HG02840 (cell line): ENCODE measurements at regions not wholly inside any gene's neighbourhood (a gene's known extent, or its start where the extent isn't known, plus 50 kb on each side); places are given as distances from the start of the nearest gene placed in this dataset.

Experiments
- ATAC-seq: cut with Tn5 transposase; IDR thresholded peaks from one replicate; pipeline ENCODE4 v1.9.1; 2021; ENCODE audit warnings: mild to moderate bottlenecking, moderate library complexity, moderate number of reproducible peaks; ENCODE audit not compliant: unreplicated experiment, low FRiP score

DNA sequence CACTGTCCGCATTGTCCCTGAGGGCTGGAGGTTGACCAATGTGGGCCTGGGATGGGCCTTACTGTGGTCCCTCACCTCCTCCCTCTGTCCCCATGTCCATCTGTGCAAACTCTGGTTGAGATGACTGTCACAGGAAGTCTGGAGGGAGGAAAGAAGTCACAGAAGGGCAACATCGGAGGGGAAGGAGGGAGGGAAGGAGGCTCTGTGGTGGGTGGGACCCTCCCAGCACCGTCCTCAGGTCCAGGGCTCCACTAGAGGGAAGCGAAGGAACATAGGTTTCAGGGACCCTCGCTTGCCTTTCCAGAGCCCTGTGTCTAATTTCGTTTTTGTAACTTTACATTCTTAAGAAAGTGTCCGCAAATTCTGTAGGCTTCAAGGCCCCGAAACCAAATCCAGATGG, 111.3 kb upstream of the SLC44A3 start:
- ATAC-seq, result no peak

DNA sequence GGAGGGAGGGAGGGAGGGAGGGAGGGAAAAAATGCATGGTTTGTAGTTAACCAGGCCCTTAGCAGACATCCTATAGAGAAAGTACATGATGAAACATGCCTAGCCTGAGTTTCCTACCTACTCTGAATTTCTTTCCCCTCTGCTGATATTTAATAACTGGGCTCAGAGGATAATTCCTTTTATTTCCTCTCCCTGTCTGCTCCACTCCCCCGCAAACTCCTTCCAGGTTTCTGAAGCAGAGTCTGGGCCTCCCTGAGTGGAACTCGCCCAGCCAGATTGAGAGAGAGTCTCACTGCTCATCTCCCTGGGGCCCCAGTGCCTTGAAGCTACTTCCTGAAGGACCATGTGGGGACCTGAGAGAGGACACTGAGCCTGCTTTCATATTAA, 111.9 kb upstream of the SLC44A3 start:
- no peak for ATAC-seq

DNA sequence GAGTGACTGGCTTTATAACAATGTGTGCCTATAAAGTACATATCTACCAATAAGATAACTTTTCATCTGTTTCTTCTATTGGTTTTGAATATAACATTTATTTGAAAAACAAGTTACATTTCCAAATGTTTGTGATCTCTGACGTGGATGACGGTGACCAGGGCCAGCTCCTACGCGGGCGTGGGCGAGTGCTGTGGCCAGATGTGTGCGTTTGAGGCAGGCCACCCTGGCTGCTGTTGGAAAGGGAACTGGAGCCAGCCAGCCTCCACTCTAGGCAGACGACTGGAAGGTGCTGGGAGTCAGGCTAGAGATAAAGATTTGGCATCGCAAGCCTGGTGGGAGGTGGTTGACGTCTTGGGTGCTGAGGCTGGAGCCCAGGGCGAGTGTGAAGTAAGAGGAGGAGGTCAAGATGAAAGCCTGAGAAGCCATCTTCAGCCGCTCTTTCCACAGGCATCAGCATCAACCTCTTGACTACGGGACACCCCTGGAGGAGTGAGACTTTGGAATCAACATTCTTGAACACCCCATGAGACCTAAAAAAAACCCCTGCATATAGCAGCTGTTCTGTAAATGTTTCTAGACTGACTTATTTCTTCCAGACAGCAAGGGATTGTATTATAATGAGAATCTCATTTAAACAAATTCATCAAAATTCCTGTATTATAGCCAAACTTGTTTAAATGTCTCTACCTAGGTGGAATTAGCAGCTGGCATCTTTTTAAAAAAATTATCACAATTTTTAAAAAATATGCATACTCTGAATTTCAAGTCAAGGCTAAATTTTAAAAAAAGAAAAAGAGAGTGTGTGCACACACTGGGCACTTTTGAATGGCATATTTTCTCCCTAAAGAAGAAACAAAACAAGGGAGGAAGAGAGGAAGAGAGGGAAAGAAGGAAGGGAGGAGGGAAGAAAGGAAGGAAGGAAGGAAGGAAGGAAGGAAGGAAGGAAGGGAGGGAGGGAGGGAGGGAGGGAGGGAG, 112.5 kb upstream of the SLC44A3 start:
- no peak for ATAC-seq

DNA sequence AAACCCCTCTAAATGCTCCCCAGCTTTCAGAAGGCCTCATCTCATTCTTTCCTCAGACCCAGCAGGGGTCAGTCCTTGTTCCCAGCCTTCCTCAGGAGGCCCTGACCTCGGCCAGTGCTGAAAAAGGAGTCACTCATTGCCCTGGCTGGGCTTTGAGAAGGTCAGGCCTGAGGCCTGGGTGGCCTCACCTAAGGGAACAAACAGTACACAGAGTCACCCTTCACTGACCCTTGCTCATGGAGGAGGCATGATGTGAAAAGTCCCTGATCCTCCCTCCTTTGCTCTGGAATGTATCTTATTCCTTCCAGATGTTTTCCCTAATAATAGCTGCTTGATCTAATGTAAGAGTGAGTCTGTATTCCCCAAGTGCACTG, 117.7 kb upstream of the SLC44A3 start:
- ATAC-seq, result no peak

DNA sequence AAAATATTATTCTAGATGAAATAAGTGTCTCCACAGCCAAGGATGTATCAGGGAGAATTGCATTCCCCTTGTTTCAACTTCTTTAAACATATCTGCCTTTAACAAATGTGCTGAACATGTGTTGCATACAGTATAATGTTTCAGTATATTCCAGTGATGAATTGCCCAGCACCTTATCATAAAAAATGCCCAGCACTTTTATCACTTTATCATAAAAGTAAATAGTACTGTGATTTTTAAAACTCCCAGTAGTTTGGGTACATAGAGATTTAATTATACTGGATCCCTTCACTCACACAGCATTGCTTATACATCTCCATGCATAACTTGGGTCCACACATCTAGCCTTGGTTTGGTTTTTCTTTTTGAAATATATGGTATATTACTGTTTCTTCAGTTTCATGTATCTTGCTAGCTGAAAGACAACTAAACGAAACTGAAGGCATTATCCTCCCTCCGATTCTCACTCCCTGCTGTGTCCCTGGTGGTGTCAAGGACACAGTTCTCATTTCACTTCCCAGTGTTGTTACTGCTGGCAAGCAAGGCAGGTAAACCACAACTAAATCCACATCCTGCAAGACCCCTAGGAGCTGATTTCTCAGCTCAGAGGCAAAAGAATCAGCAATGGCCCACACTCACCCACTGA, 118.2 kb upstream of the SLC44A3 start:
- no peak for ATAC-seq

DNA sequence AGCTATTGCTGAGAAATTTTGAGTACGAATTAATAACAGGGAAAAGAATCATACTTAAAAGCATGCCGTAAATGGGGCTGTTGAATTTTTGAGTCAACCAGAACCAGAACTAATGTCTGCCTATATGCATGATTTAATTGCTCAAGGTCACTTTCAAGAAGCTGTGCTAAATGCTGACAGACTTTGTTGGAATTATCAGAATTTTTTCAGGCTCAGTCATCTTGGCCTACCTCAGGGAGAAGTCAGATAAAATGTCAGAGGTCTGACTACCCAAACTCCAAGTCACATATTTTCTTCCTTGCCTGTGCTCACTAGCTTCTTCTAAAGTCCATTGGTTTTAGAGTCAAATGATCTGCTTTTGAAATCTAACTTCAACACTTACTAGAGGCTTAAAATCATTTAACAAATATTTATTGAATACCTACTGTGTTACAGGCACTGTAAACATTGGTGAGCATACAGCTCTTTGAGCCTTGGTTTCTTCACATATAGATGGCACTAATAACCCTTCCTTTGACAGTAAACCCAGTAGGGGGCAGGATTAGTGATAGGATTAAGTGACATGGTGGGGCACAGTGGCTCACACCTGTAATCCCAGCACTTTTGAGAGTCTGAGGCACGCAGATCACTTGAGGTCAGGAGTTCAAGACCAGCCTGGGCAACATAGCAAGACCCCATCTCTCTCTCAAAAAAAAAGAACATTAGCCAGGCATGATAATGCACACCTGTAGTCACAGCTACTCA, 121.2 kb upstream of the SLC44A3 start:
- ATAC-seq, result no peak

DNA sequence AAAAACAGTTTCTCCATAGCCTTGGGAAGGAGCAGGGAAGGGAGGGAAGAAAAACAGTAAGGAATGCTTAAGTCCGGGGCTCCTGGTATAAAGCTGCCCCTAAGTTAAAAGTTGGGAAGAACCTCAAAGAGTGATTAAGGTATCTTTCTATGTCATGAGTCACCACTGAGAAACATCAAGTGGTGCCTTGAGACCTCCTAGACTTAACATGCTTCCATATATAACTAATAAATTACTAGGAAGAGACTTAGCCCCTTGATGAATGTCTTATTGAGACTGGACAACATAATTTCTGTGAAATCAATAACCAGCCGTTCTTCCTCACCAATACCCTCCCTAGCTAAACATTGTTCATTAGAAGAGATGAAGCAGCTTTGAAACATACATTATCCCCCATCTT, 121.8 kb upstream of the SLC44A3 start:
- ATAC-seq, result no peak

DNA sequence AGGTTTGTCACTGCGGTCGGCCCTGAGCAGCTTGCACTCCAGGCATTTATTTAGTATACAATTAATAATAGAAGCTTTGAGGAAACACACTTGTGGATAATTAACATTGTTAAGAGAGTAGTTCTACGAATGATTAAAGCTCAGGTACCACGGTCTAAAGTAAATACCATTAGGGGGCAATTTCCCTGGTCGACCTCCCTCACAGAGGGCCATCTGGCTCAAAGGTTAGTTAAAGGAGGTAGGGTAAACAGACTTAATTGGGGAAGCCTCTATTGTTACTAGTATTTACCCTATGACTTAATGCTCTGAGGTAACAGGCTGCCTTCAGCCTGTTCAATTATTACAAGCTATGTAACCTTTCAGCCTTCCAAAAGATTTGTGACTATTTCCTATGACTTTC, 122.3 kb upstream of the SLC44A3 start:
- ATAC-seq, result no peak

DNA sequence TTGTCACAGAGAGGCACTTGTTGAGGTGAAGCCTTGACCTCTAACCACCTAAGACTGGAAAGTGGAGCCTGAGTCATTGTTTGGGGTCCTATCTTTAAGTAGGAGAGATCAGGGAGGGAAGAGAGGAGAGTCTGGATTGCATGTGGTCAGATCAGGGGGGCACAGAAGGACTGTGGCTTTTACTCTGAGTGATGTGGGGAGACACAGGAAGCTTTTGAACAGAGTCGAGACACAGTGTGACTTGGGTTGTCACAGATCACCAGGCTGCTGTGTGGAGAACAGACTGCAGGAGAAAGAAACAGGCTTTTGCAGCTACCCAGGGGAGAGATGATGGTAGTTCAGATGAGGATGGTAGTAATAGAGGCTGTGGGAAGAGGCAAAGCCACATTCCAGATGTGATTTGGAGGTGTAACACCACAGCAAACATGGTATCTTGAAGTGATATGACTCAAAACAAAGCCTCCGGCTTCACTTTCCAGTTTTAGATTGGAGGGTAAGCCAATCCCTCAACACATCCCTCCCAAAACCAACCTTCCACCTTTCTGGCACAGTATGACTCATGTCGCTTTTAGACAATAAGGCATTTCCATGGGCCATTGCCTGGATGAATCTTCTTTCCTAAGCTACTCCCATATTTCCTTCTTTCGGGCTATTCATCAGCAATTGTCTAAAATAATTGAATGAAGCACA, 125.8 kb upstream of the SLC44A3 start:
- ATAC-seq, result no peak

DNA sequence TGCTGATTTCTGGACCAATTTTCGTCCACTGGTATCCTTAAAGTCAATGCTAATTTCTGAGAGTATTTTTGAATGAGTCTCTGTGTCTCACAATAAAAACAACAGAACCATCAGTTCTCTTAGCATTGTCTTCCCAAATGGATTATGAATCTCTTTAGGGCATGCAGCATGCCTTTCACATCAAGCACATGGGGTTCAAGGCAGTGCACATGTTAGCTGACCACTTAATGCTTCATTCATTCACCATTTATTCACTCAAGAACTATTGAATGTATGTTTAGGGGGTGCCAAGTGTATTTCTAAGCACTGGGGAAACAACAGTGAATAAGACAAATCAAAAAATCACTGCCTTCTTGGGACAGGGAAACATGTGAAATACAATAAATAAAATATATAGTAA, 126.7 kb upstream of the SLC44A3 start:
- ATAC-seq, result no peak

DNA sequence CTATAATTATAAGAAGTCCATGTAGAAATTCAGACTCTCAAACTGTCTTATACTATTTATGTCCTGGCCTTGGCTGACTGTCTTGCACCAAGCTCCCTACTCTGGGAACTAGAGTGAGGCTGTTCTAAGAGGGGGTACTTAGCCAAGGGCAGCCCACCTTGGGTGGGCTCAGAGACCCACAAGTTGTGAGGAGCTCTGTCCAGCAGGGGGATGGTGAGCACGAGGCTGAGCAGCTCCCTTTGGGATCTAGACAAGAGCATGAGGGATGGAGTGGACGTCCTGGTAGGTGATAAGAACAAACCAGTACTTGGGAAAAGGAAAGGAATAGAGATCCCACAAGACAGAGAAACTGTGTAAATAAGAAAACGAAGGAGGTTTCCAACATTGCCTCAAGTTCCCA, 127.1 kb upstream of the SLC44A3 start:
- no peak for ATAC-seq

DNA sequence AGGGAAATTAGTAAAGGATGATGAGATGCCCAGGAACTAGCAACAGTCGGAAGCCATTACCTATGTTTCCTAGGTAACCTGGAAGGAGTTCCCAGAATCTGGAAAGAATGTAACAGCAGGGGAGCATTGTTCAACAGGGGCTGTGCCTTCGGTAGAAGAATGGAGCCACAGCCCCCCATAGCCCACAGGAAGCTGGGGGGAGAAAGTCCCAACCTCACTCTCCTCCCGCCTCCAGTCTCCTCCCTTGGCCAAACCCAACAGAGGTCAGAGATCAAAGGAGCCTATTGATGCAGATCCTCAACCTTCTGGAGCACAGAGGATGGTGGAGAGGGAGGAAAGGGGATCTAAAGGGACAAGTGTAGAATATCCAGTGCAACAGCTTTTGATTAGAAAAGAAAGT, 131.5 kb upstream of the SLC44A3 start:
- ATAC-seq, result no peak

DNA sequence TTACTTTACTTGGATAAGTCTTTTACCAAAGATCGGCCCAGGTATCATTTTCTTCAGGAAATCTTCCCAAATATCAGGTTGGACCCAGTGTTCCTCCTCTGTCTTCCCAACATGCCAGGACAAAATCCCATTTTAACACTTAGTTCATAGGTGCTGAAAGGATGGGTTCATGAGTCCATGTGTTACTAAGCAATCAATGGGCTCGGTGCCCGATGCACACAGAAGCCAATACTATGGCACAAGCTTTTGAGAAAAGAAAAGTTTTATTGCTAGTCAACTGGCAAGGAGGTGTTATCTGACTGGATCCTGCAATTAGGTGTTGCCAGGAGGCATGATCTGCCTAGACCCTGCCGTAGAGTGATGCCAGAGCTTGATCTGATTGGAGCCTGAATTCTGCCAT, 133.3 kb upstream of the SLC44A3 start:
- no peak for ATAC-seq

DNA sequence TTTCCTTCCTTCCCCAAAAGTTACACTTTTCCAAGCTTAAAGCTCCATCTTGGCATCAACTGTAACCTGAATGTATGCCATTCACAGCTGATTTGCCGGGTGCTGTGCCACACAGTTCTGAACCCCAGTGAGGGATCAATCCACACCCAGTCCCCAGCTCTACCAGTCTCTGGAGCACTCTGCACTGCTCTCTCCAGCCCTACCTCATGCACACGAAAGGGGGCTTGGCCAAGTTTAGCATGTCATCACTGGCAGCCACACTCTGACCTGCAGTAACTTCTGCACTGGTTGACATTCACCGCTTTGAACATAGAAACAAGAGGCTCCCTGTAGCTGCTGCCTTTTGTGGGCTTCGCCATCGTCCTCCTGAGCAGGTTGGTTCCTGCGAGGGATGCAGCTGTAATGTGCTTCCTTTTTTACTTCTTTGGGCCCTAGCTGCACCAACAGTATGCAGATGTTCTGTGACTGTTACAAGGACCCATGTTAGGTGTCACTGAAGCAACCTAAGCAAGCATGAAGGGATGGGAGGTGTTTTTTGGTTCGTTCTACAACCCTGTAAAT, 135.4 kb upstream of the SLC44A3 start:
- no peak for ATAC-seq

DNA sequence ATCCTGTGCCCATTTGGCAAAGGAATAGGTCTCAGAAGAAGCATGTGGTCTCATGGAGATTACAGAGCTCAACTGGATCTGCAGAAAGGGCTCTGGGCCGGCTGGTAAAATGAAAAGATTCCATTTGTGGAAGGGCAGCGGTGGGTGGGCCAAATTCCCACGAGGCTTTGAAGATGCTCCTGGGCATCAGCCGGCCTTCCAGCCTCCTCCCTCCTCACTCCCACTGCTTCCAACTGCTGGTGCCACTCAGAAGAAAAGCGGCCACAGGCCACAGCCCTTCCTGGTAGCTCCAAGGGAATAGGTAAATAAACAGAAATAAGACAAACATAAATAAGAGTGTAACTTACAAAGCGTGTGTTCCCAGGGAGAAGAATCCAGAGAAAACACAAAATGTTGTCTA, 136.3 kb upstream of the SLC44A3 start:
- no peak for ATAC-seq

DNA sequence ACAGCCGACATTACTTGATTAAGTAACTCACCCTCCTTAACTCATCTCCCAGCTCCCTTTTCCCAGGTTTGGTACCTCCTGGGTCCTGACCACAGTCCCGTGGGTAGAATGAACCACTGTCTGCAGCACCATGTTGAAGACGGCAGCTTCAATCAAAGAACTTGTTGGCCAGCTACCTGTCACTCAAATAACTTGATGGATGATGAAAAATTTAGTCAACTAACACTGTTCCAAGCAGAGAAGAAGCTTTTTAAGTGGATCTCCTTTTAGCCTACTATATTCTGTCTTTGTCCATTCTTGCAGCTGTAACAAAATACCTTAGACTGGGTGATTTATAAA, 138.4 kb upstream of the F3 start:
- ATAC-seq, result no peak

DNA sequence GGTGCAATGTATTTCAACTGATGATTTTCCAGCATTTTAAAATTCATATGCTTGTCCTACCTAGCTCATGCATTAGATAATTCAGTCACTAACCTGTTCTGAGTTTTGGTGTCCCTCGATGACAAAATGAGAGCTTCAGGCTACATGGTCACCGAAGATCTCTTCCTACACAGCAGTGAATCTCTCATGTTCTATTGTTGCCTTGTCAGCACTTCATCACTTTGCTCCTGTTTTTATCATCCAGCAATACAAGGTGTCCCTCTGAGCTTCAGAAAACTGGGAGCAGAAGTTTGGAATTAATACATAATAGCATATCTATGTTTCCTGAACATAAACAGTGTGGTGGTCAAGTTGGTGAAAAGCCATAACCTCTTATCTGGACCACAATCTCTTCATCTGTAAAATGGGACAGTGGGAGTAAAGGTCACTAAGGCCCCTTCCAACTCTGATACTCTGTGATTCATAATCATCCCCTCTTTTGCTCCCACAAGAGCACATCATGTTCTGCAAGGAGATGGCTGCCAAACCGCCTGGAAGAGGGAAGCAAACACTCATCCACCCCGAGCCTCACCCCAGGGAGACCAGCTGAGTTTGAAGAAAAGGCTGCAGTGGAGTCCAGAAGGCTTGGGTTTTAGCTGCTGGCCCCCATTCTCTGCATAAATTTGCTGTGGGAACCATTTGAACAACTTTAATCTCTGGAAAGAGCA, 137.9 kb upstream of the F3 start:
- no peak for ATAC-seq

DNA sequence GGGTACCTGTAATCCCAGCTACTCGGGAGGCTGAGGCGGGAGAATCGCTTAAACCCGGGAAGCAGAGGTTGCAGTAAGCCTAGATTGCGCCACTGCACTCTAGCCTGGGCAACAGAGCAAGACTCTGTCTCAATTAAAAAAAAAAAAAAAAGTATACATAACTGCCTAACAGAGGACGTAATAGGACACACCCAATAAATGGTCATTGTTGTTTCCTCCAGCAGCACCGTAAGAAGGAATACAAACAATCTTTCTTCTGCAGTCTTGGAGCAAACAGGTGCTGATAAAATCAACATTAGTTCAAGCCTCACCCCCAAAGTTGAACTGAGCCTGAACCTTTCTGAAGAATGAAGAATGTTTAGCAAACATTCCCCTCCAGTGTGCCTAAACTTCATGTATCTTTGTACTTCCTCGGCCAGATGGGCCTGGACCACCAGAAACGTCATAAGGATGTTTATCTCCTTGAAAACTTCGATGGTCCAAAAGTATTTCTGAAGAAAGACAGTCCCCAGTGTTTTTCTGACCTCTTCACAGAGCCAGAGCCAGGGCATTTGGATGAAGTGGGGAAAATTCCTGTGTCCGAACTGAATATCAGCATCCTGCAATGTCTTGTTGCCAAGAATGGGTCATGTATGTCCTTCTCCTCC, 136.8 kb upstream of the F3 start:
- no peak for ATAC-seq

DNA sequence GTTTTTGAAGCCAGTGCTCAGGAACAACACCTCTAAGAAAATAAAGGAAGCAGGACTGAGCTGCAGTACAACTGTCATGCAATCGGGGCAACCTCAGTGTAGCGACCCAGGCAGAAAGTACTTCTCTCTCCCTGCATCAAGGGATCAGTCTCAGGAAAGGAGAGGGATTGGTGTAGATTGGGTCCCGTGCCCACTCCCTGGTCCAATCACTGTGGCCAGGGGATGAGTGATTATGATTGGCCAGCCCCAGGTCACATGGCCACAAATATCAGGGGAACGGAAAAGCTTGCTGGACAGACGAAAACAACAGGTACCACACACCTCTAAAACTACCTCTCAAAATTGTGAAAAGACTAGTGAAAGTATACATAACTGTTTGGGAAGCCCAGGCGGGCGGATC, 136.2 kb upstream of the F3 start:
- no peak for ATAC-seq

DNA sequence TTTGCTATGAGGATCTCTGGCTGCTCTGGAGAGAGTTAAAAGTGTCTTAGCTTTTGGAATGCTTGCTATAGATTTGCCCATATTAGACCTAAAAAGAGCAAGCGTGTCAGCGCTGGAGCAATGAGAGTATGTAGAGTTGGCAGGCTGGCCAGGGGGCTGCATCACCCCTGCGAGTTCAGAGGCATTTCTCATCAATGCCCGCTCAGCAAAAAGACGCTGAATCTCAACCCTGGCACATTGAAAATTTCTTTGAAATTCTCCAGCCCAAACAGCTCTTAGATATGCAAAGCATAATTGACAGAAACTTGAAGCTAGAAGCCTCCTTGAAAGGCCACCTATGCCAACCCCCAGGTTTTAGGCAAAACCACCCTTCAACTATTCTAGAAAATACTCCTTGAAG, 135.5 kb upstream of the F3 start:
- ATAC-seq, result no peak
